ENCODE measurements at regions not wholly inside any gene's neighbourhood (a gene's known extent, or its start where the extent isn't known, plus 50 kb on each side); places are given as distances from the start of the nearest gene placed in this dataset.

GRCh38 chr2:19712850-19713249 is 188.9 kb downstream of the TTC32 start:
- TF ChIP-seq CTCF (IDR thresholded peaks at IDR 0.05; ENCODE audit: extremely low read depth, missing control alignments), result no peak
- no peak for DNase-seq (ENCODE audit: low spot score)

- no peak for TF ChIP-seq CTCF (IDR thresholded peaks at IDR 0.05; ENCODE audit: extremely low read depth, missing control alignments)
- no peak for DNase-seq (ENCODE audit: low spot score)
These were observed 190.1 kb downstream of the TTC32 start for GRCh38 chr2:19711470-19712372.

GRCh38 chr2:19710230-19710629 is 191.6 kb downstream of the TTC32 start:
- no peak for TF ChIP-seq CTCF (IDR thresholded peaks at IDR 0.05; ENCODE audit: extremely low read depth, missing control alignments)

GRCh38 chr2:19709553-19709952 is 192.2 kb downstream of the TTC32 start:
- TF ChIP-seq CTCF (IDR thresholded peaks at IDR 0.05; ENCODE audit: extremely low read depth, missing control alignments), result no peak
- no peak for DNase-seq (ENCODE audit: low spot score)

More at GRCh38 chr2:19710230-19710629, 191.6 kb downstream of the TTC32 start:
- no peak for DNase-seq (ENCODE audit: low spot score)

- no peak for TF ChIP-seq CTCF (IDR thresholded peaks at IDR 0.05; ENCODE audit: extremely low read depth, missing control alignments)
- no peak for DNase-seq (ENCODE audit: low spot score)
These were observed 193.0 kb downstream of the TTC32 start for GRCh38 chr2:19708776-19709175.

GRCh38 chr2:19706332-19706731 is 195.5 kb downstream of the TTC32 start:
- no peak for TF ChIP-seq CTCF (IDR thresholded peaks at IDR 0.05; ENCODE audit: extremely low read depth, missing control alignments)

GRCh38 chr2:19702267-19702666 is 199.5 kb downstream of the TTC32 start:
- no peak for TF ChIP-seq CTCF (IDR thresholded peaks at IDR 0.05; ENCODE audit: extremely low read depth, missing control alignments)
- no peak for DNase-seq (ENCODE audit: low spot score)

More at GRCh38 chr2:19706332-19706731, 195.5 kb downstream of the TTC32 start:
- no peak for DNase-seq (ENCODE audit: low spot score)

All from GM20000 (cell line).